ENCODE measurements at regions not wholly inside any gene's neighbourhood (a gene's known extent, or its start where the extent isn't known, plus 50 kb on each side); places are given as distances from the start of the nearest gene placed in this dataset.
"Not testable (repeated sequence)": the region's sequence is repeated elsewhere in the genome, so short reads cannot be mapped to it uniquely, and the experiment has no call there.

DNA sequence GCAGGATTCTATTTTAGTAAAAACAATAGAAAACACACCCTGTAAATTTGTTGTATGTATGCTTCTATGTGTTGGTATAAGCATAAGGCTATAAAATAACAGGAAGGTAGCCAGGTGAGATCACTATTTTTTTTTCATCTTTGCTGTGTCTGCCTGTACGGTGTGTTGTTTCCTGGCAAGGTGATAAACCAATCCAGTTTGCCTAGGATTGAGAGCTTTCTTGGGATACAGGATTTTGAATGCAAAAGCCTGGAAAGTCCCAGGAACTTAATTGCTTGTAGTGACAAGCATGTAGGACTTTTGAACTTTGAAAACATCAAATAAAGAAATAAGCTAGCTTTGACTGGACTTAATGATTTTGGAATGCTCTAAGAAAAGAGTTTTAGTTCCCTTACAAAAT is 83.3 kb upstream of the RORB start:
- peaks cover 4% of the 10 kb centered on the region for H3K4me1 ChIP-seq
- TF ChIP-seq POLR2A (IDR thresholded peaks at IDR 0.05) (no peak), CTCF (IDR thresholded peaks at IDR 0.05) (no peak)
- intact Hi-C loops (cut with DNase I; ENCODE audit: low total_unique reads): no loop called here
- no peaks in the 10 kb centered on the region for H3K9me3 ChIP-seq
- DNase-seq: no peak
- WGBS, 2 donors: 61 to 69% methylated on average over 1 of the region's 1 CpG
- H3K27ac ChIP-seq: no peak overlapping the region
- no peak overlapping the region for H3K4me3 ChIP-seq
- H3K27me3 ChIP-seq: no peaks in the 10 kb centered on the region
- no peaks in the 10 kb centered on the region for H3K36me3 ChIP-seq (ENCODE audit: low read depth, missing control alignments)

GRCh38 chr9:74414325-74414724 is 82.8 kb upstream of the RORB start:
- H3K4me3 ChIP-seq: no peak overlapping the region
- no peaks in the 10 kb centered on the region for H3K9me3 ChIP-seq
- H3K4me1 ChIP-seq: peaks cover 4% of the 10 kb centered on the region
- intact Hi-C loops (cut with DNase I; ENCODE audit: low total_unique reads): no loop called here
- no peaks in the 10 kb centered on the region for H3K36me3 ChIP-seq (ENCODE audit: low read depth, missing control alignments)
- H3K27me3 ChIP-seq: no peaks in the 10 kb centered on the region
- no peak overlapping the region for H3K27ac ChIP-seq
- TF ChIP-seq CTCF (IDR thresholded peaks at IDR 0.05) (no peak), POLR2A (IDR thresholded peaks at IDR 0.05) (no peak)
- no peak for DNase-seq
- WGBS, 2 donors: 39 to 42% methylated on average over 1 of the region's 1 CpG

DNA sequence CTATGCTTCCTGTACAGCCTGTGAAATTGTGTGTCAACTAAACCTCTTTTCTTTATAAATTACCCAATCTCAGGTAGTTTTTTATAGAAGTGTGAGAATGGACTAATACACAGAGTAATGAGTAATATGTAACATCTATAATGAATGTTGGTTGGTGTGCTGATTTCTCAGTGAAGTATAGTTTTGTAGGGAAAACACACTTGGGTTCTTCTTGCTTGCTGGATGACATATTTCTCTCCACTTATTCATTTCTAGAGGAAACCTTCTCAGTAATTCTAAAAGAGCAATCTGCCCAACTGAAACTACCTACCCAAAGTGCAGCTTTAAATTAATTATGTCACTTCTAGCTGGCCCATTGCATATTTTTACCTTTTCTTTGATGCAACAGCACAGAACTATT is 81.1 kb upstream of the RORB start:
- Histone ChIP-seq H3K4me3 (no peak overlapping the region), H3K36me3 (ENCODE audit: low read depth, missing control alignments) (no peaks in the 10 kb centered on the region), H3K9me3 (no peaks in the 10 kb centered on the region), H3K4me1 (peaks cover 4% of the 10 kb centered on the region), H3K27me3 (no peaks in the 10 kb centered on the region), H3K27ac (no peak overlapping the region)
- no peak for DNase-seq
- intact Hi-C loops (cut with DNase I; ENCODE audit: low total_unique reads): no loop called here
- TF ChIP-seq POLR2A (IDR thresholded peaks at IDR 0.05): no peak
- TF ChIP-seq CTCF (IDR thresholded peaks at IDR 0.05): no peak

DNA sequence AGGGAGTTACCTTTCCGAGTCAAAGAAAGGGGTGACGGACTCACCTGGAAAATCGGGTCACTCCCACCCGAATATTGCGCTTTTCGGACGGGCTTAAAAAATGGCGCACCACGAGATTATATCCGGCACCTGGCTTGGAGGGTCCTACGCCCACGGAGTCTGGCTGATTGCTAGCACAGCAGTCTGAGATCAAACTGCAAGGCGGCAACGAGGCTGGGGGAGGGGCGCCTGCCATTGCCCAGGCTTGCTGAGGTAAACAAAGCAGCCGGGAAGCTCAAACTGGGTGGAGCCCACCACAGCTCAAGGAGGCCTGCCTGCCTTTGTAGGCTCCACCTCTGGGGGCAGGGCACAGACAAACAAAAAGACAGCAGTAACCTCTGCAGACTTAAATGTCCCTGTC is 72.6 kb upstream of the RORB start:
- H3K9me3 ChIP-seq; DNase-seq; H3K4me1 ChIP-seq; intact Hi-C loops (cut with DNase I; ENCODE audit: low total_unique reads); H3K4me3 ChIP-seq; H3K27me3 ChIP-seq; H3K27ac ChIP-seq; H3K36me3 ChIP-seq (ENCODE audit: low read depth, missing control alignments): not testable (repeated sequence)
- WGBS, 2 donors: 76 to 82% methylated on average over 16 of the region's 16 CpGs

GRCh38 chr9:74431467-74431866 is 65.7 kb upstream of the RORB start:
- Histone ChIP-seq H3K4me3 (no peak overlapping the region), H3K27ac (no peak overlapping the region), H3K9me3 (no peaks in the 10 kb centered on the region), H3K27me3 (no peaks in the 10 kb centered on the region), H3K36me3 (ENCODE audit: low read depth, missing control alignments) (no peaks in the 10 kb centered on the region), H3K4me1 (no peaks in the 10 kb centered on the region)
- TF ChIP-seq POLR2A (IDR thresholded peaks at IDR 0.05) (no peak), CTCF (IDR thresholded peaks at IDR 0.05) (no peak)
- 88 to 92% methylated on average over 1 of the region's 1 CpG for WGBS, 2 donors
- no peak for DNase-seq
- intact Hi-C loops (cut with DNase I; ENCODE audit: low total_unique reads): no loop called here

Data from testis (tissue), 2 donors.